ENCODE measurements at regions not wholly inside any gene's neighbourhood (a gene's known extent, or its start where the extent isn't known, plus 50 kb on each side); places are given as distances from the start of the nearest gene placed in this dataset.

DNA sequence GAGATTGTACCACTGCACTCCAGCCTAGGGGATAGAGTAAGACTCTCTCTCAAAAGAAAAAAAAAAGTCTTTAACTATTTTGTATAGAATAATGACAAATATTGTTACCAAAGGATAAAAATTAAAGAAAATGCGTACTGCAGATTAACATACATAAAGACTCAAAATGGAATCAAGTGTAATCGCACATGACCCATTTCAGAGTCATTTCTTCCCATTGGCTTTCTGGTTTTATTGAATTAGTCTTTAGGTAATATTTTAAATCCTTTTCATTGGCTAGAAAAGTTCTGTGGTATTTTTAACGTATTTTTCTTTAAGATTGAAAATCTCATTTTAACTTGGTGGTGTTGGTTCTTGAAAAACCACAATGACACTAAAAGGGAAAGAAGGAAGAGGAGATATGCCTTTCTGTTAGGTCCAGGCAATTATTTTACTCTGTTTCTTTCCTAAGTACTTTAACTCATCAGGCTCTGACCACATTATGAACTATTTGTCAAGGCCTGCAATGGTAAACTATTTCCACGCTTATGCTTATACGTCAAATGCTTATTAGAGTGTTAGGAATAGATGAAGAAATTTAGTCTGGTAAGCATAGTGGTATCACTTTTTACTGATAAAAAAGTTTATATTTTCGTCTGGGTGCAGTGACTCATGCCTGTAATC, 52.3 kb downstream of the PLEKHG1 start:
- DNase-seq: no peak

DNA sequence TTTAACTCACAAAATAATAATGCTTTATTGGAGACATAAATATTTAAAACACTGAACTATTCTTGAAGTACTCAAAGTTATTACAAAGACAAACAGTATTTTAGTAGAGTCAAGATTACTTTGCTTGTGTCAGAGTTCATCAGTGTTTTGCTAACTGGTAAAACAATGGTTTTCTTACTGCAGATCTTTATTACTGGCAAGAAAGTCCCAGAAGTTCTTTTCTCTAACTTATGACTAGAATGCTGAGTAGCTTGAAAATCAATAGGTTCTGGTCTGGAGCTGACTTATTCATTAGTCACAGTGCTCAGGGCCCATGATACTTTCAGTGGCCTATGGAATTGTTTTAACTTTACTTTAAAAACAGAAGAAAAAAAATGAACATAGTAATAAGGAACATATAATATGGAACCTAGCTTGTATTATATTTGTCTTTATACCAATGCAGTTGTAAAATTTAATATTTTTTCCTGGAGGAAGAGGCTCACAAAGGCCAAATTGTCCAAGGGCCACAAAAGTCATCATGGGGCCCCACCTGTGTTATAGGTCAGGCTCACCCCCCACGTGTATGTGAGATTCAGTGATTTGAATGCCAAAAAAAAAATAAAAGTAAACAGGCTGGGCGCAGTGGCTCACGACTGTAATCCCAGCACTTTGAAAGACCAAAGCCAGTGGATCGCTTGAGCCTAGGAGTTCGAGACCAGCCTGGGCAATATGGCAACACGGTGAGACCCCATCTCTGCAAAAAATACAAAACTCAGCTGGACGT, 53.3 kb downstream of the PLEKHG1 start:
- no peak for DNase-seq

DNA sequence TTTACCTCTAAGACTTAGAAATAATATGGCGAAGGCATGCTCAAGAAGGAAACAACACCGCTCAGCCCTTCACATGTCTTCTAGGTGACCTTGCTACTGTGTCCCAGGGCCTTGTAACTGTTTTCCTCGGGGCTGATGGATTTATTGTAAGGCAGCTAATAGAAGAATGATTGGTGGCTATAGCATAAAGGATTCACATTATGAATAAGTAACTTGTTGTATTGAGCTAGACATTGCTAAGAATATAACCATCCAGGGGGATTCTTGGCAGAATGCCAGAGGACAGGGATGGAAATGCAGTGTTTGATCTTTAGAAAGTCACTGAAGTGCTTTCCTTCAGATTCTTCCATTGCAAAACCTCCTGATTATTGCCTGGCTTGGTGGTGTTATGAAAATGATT, 54.9 kb downstream of the PLEKHG1 start:
- no peak for DNase-seq

DNA sequence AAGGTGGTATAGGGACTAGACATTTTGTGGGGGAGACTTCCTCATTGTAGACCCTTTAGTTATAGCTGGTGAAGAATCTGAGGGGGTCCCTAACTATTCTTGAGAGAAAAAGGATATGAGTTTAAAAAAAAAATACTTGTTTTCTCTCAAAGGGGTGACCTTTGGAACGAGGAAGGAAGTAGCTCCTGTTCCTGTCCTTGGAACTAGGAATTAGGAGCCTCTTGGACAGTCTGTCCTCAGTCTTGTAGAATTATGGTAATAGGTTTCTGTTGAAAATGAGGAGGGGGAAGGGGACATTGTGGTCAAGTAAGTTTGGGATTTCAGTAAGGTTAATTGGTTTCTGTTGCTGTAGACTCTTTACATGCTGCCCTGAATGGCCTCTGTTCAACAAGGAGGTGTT, 56.5 kb downstream of the PLEKHG1 start:
- DNase-seq: no peak

DNA sequence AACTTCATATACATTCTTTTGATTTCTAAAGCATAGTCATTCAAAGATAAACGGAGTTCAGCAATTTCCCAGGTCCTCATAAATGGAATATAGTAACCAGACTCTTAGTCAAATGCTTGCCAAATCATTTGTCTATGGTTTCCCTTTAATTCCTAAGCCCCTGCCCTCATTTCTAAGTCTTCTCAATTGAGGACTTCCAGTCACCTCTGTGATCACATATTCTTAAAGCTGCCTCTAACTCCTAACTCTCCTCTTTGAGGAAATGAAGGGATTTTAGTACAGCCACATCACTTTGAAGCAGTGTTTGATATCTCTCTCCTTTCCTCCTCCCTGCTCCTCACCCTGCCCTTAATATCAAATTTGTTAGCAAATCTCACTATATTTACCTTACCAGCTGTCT, 58.7 kb downstream of the PLEKHG1 start:
- DNase-seq: no peak

DNA sequence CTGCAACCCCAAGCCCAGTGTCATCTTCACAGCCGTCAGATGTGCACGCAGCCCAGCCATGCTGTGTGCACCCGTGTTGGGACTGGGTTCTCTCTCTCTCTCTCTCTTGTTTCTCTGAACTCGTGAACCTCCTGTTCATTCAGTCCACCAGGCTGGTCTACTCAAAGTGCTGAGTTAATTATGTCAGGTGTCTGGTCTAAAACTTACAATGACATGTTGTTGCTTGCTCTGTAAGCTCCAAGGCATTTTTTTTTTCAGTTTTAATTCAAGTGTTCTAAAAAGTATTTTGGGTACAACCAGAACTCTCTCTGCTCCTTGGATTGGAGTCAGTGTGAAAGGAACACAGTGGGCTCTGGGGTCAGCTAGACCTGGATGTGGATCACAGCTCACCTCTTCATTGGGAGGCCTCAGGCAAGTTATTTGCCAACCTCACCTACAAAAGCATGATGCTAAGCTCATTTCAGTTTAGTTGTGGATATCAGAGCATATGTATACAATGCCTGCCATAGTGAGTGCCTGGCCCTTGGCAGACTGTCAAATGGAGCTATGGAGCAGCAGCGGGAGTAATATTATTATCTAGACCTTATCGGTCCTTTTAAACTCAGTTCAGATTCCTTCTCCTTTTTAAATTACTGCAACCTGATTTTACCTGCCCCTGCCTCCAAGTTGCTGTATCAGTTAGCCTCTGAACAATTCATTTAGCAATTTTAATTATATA, 59.5 kb downstream of the PLEKHG1 start:
- no peak for DNase-seq

DNA sequence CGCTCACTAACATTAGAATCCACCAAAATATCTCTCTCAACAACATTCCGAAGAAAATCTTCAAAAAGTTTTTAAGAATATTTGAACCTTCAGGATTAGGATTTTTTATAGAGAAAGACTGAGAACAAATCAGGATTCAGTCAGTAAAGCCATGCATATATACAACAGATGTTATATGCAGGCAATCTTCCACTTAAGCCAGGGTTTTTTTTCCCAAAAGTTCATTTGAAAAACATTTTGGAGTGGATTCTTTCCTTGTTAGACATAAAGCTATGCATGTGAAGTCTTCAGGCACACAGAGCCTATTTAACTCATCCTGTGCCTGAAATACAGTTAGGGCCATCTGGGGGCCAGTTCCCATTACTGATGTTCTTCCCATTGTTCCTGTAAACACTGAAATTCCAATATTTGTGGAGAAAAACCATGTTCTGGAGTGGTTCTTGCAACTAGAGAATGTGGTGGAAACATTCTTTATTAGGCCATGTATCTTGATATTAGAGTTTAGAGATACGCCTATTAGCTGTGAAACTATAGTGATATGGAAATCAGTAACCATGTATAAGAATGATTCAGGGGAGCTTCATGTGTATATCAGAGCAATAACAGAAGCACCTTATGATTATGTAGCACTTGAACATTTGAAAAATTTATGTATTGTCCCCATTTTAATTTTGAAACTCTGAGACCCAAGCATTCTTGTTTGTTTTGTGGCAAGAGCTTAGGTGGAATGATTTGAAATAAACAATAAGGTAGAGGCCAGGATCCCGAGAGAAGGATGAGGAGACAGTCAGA, 61.7 kb downstream of the PLEKHG1 start:
- peak; percentile 79 for DNase-seq

DNA sequence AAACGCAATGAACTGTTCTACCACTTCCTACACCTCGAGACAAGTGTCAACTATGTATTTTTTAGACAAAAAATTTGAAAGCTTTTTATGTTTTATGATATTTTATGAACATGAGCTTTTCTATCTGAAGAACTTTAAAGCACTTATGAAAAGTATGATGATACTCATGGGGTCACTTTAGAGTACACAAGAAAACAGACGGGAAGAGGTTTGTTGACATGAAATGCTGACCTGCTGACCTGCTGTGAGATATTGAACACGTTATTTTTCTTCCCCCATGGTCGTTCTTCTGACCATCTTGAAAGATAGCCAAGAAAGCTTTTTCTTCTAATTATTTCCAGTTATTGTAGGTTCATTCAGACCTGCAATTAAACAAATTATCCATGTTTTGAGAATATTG, 63.1 kb downstream of the PLEKHG1 start:
- no peak for DNase-seq

DNA sequence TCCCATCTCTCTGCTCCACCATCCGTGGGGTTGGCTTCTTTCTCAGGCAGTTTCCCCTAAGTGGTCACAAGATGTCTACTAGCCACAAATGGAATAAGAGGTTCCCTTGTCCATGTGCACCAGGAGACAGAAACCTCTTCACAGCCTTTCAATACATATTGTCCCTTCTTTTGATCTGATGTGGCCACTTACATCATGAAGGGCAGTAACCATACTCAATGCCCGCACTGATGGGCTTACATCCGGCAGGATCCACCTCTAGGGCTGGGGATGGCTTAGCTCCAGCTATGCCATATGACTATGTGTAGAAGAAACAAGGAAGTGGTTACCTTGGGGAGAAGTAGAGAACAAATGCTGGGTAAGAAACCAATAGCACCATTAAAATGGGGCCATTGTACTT, 64.4 kb downstream of the PLEKHG1 start:
- no peak for DNase-seq

DNA sequence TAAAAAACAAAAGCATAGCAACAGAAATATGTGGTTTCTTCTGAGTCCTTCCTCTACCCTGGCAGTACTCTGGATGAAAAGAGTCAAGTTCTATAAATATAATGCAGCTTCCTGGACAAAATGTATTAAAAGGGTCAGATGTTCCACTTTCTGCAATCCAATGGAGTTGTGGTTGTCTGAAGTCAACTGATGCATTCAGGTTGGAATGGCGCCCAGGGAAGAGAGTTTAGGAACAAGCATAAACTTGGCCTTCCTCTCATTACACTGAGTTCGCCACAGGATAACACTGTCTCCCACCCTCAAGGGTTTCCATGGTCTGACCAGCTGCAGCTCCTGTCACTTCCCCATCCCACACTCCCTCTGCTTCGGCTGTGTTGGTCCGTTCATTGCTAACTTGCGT, 66.4 kb downstream of the PLEKHG1 start:
- peak; percentile 64 for DNase-seq

DNA sequence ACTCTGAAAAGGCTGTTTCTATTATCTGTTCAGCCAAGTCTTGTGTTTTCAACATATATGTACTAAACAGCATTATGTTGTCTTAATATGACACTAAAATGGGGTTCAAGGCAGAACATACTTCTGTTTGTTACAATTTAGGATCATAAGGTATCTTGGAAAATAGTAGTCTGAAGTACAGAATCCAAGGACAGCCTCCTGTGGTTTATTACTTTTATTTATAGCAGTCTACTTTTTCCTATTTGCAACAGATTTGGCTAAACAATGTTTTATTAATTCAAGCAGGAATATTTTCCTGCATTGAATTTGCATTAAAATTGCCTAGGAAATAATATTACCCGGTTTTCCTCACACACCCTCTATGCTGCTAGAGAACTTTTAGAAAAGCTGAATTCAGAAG, 67.7 kb downstream of the PLEKHG1 start:
- no peak for DNase-seq

DNA sequence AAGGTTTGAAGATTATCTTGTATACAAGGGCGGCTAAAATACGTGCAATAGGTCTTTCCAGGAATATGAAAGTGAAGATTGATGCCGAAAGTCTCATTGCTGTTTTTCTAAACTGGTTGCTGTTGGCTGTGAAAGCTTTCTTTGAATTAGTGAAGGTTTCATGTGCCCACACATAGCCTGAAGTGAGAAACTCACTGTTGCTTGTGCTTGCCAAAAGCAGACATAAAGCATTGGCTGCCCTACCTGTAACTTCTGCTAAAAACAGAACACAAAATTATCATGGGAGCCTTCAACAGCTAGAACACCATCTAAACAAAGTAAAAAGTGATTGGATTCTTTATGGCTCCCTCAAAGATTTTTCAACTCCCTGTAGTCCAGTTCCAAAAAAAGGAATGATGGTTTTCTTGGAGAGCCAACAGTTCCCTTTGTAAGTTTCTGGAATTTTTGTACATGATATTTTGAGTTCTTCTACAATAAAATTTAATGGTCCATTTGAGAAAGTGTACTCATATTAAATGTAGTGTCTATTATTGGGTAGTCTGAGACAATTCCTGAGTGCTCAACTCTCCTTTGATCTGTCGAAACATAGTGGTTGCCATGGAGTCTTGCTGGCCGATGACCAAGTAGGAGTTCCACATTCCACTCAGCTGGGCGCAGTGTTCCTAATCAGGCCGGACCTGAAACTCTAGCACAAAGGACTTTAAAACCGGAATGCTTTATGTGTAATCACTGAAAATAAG, 68.5 kb downstream of the PLEKHG1 start:
- peak; percentile 94 for DNase-seq

DNA sequence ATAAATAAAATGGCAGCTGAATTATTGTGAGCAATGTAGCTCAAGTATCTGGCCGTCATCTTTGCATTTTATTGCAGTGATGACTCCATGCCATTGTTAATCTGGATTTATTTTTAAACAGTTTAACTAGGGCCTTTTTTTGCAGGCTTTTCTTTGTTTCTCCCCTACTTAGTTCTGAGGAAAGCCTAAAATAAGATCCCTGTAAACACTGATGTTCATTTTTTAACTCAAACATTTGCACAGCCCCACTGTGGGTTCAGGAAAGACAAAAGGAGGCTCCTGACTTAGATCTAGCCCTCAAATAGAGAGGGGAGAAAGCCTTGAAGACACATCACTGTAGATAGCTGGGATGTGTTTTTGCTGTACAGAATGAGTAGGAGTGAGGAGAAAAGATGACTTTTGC, 69.2 kb downstream of the PLEKHG1 start:
- peak; percentile 78 for DNase-seq

DNA sequence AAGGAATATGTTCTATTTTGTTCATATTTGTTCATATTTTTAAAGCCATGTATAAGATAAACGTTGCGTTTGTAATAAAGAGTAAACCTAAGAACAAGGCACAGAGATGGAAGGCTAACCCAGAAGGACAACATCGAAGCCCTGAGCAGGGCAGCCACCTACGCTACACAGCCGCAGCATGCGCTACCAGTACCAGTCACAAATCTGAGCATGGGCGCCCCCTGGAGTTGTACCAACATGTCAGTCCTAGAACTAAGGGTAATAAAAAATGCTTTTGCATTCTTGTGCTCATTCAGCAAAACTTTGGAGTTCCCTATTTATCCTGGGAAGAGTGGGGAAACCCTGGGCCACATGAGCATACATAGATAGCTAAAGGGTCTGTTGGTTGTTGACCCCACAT, 70.6 kb downstream of the PLEKHG1 start:
- DNase-seq: no peak

DNA sequence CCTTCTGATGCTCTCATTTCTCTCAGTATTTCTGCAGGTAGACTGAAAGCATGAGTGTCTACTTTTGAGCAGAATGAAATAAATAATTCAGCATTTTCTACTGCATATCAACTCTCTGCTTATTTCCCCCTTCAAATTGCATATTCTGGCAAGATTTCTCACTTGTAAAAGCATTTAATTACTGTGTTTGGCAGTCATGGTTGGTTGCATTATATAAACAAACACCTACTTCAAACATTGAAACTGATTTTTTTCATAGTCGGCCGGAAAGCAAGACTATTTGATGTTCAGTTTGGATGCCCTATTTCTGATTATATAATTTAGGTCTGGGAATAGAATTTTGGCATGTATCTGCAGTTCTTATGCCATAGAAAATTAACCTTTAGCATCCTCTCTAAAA, 73.1 kb downstream of the PLEKHG1 start:
- DNase-seq: no peak

DNA sequence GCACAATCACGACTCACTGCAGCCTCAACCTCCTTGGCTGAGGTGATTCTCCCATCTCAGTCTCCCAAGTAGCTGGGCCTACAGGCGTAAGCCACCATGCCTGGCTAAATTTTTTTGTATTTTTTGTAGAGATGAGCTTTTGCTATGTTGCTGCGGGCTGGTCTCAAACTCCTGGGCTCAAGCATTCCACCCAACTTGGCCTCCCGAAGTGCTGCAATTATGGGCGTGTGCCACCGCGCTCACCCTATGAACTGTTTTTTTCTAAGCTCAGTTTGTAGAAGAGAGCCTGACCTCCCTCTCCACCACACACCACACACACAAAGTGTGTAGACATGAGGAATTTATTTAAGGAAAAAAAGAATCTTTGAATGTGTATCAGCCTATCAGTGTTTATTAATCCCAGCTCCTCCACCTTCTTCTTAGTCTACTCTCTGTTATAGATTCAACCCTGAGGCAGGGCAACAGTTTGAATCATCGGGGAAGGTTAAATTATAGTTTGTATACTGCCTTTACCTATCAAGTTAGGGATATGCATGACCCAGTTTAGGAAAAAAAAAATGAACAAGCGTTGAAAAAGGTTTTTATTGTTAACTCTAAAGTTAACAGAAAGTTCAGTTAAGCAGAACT, 74.1 kb downstream of the PLEKHG1 start:
- DNase-seq: no peak

DNA sequence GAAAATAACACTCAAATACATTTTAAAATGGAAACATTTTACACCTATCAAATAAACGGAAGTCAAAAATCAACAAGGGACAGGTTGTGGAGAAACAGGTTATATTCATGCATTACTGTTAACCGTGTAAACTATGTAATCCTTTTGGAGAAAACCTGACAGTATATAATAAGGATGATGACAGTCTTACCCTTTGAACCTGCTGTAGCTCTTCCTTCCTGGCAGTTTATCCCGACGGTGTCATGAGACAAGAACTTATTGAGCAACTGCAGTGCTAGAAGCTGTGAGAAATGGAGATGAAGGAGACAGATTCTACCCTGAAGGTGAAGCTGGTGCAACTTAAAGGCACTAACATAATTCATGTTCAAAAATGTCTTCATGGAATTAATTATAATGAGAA, 76.7 kb downstream of the PLEKHG1 start:
- no peak for DNase-seq

DNA sequence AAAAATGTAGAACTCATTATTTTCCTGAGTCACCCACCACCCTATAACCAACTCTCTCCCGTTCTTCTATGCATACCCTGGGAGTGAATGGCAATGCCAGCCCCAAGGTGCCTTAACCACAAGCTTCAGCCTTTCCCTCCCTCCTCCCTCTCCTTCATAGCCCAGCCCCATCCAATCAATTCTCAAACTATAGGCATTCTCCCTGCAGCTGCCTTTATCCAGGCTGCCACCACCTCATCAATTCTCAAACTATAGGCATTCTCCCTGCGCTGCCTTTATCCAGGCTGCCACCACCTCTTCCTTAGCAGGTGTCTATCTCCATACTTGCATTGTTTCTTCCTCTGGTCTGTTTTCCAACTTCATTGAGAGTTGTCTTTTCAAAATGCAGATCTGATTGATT, 77.1 kb downstream of the PLEKHG1 start:
- DNase-seq: no peak

DNA sequence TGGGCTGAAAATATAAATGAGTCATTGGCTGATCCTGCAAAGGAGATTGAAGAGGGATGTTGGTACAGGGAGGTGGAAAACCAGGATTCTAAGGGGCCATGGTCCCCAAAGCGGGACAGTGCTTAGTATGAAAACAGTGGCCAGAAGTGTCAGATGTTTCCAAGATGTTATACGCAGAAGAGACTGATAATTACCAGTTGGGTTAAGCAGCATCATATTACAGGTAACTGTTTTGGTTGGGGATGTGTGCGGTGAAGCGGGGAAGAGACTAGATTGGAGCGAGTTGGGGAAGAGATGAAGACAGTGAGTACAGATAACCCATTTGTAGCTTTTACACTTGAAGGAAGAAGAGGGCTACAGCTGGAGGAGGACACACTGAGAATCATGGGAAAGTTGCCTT, 80.8 kb downstream of the PLEKHG1 start:
- no peak for DNase-seq

DNA sequence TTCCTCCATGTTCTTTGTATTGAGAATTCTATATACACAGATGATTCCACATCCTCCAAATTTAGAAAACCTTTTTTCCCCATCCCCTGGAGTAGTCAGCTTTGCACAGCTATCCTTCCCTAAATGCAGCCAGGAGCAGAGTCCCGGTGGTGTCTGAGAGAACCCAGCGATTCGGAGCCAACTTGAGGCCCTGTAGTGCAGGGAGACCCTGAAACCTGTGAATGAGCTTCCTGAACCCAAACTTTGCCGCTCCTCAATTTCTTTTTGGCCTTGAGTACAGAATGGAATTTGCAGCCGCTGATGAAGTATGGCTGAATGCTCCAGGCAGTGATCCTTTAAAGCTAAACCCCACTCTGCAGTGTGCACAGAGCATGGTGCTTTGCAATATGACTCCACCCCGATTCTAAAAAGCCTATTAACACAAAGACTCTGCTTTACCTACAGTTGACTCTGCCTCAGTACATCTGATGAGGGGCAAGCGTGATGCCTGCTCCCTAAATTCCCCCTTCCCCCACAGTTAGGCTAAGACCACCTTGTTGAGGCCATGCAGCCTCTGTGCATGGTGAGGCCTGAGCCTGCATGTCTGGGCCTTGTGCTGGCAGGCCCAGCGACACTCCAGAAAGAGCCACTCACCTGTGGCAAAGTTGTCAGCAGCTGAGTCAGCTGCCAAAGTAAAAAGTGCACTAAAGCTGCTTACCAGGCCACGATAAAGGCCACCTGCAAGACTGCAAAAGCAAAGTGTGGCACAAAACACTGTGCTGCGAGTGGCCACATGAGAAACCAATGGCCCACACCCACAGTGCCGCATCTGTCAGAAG, 82.1 kb downstream of the PLEKHG1 start:
- DNase-seq: no peak

DNA sequence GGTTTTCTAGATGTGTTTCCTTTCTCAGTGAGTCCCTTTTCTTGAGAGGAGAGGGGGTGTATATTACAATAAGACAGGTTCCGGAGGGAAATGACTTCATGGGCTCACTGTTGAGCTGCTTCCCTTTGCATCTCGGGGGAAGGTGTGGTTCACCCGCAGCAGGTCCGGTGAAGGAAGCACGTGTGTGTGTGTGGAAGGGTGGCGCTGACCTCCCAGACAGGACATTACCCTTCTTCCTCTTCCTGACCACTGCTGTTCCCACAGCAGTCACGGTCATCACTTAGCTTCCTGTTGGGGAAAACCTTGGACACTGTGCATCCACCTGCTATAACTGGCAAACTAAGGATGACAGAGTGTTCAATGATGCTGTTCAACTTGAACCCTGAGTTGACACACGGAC, 83.6 kb downstream of the PLEKHG1 start:
- peak; percentile 42 for DNase-seq

Measured in skin of body (tissue), 1 donor.